ENCODE measurements at regions not wholly inside any gene's neighbourhood (a gene's known extent, or its start where the extent isn't known, plus 50 kb on each side); places are given as distances from the start of the nearest gene placed in this dataset.

DNA sequence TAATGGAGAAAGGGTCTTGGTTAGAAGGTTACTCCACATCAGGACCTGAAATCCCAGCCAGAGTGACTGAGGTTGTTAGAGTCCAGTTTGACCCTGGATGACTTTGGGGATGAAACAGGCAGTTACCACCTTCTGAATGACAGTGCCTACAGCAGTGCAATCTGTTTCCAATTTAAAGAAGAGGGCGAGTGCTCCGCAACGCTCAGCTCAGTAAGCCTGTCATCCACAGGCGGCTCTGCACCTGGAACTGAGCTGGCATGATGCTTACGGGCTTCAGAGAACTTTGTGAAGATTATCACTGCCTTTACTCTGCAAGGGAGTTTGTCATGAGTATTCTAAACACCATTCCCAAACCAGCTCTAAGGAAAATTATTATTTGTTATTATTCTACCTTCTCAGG lies 127.7 kb upstream of the SLC24A5 start:
- TF ChIP-seq, protein P1, sequence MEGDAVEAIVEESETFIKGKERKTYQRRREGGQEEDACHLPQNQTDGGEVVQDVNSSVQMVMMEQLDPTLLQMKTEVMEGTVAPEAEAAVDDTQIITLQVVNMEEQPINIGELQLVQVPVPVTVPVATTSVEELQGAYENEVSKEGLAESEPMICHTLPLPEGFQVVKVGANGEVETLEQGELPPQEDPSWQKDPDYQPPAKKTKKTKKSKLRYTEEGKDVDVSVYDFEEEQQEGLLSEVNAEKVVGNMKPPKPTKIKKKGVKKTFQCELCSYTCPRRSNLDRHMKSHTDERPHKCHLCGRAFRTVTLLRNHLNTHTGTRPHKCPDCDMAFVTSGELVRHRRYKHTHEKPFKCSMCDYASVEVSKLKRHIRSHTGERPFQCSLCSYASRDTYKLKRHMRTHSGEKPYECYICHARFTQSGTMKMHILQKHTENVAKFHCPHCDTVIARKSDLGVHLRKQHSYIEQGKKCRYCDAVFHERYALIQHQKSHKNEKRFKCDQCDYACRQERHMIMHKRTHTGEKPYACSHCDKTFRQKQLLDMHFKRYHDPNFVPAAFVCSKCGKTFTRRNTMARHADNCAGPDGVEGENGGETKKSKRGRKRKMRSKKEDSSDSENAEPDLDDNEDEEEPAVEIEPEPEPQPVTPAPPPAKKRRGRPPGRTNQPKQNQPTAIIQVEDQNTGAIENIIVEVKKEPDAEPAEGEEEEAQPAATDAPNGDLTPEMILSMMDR (IDR thresholded peaks at IDR 0.05) = no peak
- TF ChIP-seq POLR2A (IDR thresholded peaks at IDR 0.05) (no peak), EP300 (IDR thresholded peaks at IDR 0.05) (no peak)
